ENCODE measurements at regions not wholly inside any gene's neighbourhood (a gene's known extent, or its start where the extent isn't known, plus 50 kb on each side); places are given as distances from the start of the nearest gene placed in this dataset.

DNA sequence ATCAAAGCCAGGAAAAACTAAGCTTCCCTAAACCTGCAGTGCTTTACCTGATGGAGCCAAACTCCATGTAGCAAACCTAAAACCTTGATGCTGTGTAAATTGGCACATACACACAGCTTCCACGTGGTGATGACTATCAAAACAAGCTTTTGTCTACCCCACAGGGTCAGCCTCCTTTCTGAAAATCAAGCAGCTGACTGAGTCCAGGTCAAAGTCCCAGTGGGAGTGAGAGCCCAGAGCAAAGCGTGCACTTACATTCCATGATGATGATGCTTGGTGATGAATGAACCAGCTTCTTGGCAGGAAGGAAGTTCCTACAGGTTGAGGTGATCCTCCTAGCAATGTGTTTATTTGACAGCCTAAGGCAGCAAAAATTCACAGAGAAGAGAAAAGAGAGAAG lies 630.0 kb upstream of the TBX3 start:
- no peak overlapping the region for H3K4me3 ChIP-seq (ENCODE audit: low read depth, low read length)
- TF ChIP-seq, protein P1, sequence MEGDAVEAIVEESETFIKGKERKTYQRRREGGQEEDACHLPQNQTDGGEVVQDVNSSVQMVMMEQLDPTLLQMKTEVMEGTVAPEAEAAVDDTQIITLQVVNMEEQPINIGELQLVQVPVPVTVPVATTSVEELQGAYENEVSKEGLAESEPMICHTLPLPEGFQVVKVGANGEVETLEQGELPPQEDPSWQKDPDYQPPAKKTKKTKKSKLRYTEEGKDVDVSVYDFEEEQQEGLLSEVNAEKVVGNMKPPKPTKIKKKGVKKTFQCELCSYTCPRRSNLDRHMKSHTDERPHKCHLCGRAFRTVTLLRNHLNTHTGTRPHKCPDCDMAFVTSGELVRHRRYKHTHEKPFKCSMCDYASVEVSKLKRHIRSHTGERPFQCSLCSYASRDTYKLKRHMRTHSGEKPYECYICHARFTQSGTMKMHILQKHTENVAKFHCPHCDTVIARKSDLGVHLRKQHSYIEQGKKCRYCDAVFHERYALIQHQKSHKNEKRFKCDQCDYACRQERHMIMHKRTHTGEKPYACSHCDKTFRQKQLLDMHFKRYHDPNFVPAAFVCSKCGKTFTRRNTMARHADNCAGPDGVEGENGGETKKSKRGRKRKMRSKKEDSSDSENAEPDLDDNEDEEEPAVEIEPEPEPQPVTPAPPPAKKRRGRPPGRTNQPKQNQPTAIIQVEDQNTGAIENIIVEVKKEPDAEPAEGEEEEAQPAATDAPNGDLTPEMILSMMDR (IDR thresholded peaks at IDR 0.05; ENCODE audit: control insufficient read depth, extremely low read depth, insufficient read depth), result no peak
- no peak for DNase-seq (ENCODE audit: low read depth)

DNA sequence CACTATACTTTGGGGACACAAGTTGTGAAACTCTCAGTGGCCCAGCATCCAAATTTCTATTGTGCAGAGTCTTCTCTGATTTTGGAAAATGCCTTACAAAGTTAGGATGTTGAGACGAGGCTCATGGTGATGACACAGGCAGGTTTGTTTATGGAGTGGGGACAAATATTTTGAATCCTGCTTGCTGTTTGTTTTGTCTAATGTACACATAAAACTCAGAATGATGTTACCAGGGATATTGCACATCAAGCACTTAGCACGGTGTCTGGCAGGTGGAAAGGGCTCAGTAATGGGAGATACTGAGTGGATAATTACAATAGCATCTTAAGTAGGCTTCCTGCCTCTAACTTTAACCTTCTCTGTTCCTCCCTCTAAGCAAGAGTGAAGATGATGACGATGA lies 628.9 kb upstream of the TBX3 start:
- no peak overlapping the region for H3K4me3 ChIP-seq (ENCODE audit: low read depth, low read length)
- TF ChIP-seq, protein P1 (IDR thresholded peaks at IDR 0.05; ENCODE audit: control insufficient read depth, extremely low read depth, insufficient read depth), result no peak
- DNase-seq (ENCODE audit: low read depth), result peak; percentile 58

DNA sequence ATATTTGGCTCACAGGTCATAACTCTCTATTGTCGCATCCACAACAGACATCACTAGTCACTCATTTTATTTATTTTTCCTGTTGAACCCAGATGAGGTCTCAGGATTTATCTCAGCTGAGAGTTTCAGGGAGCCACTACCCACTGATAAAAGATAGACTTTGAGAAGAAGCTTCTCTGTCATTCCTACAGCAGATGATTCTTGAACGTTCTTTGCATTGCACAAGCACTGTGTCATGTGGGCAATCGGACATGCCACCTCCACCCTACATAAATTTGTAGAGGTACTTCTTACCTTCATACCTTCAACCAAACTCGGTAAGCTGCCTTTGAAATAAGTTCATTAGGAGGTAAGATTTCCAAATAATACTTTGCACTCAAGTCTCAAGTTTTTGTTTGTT lies 627.9 kb upstream of the TBX3 start:
- H3K4me3 ChIP-seq (ENCODE audit: low read depth, low read length), result no peak overlapping the region
- TF ChIP-seq, protein P1 (IDR thresholded peaks at IDR 0.05; ENCODE audit: control insufficient read depth, extremely low read depth, insufficient read depth), result no peak
- DNase-seq (ENCODE audit: low read depth), result no peak

- TF ChIP-seq, protein P1 (IDR thresholded peaks at IDR 0.05; ENCODE audit: control insufficient read depth, extremely low read depth, insufficient read depth), result no peak
- DNase-seq (ENCODE audit: low read depth), result no peak
- H3K4me3 ChIP-seq (ENCODE audit: low read depth, low read length), result no peak overlapping the region
These were observed 624.9 kb upstream of the TBX3 start for GRCh38 chr12:115308918-115309317.

GRCh38 chr12:115306380-115306779 lies 622.4 kb upstream of the TBX3 start:
- no peak overlapping the region for H3K4me3 ChIP-seq (ENCODE audit: low read depth, low read length)
- DNase-seq (ENCODE audit: low read depth), result no peak
- TF ChIP-seq, protein P1 (IDR thresholded peaks at IDR 0.05; ENCODE audit: control insufficient read depth, extremely low read depth, insufficient read depth), result no peak

- no peak for DNase-seq (ENCODE audit: low read depth)
- no peak overlapping the region for H3K4me3 ChIP-seq (ENCODE audit: low read depth, low read length)
- TF ChIP-seq, protein P1 (IDR thresholded peaks at IDR 0.05; ENCODE audit: control insufficient read depth, extremely low read depth, insufficient read depth), result no peak
These were observed 621.9 kb upstream of the TBX3 start for GRCh38 chr12:115305867-115306266.

GRCh38 chr12:115305275-115305674 lies 621.3 kb upstream of the TBX3 start:
- H3K4me3 ChIP-seq (ENCODE audit: low read depth, low read length), result no peak overlapping the region
- no peak for DNase-seq (ENCODE audit: low read depth)
- TF ChIP-seq, protein P1 (IDR thresholded peaks at IDR 0.05; ENCODE audit: control insufficient read depth, extremely low read depth, insufficient read depth), result no peak
